ENCODE measurements at regions not wholly inside any gene's neighbourhood (a gene's known extent, or its start where the extent isn't known, plus 50 kb on each side); places are given as distances from the start of the nearest gene placed in this dataset.
A peak's percentile ranks its signal among the peaks of the same experiment; 100 is the strongest.

DNA sequence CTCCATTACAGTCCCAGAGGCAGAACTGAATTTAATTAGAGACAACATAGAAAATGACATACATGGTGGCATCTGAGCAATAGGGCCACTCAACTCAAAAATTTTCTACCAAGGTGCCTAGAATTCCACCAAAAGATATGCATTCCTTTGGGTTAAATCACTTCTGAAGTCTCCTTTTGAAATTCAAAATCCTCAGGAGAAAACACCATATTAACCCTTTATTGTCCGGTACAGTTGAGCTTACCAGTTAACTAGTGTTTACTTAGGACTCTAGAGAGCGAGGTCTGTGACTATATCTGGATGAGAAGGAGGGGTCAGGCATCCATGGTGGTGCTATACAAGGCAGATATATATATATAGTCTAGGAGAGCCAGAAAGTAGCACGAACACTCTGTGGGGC is 355.6 kb upstream of the CAMK1G start:
- no peak for DNase-seq (ENCODE audit: low spot score)

DNA sequence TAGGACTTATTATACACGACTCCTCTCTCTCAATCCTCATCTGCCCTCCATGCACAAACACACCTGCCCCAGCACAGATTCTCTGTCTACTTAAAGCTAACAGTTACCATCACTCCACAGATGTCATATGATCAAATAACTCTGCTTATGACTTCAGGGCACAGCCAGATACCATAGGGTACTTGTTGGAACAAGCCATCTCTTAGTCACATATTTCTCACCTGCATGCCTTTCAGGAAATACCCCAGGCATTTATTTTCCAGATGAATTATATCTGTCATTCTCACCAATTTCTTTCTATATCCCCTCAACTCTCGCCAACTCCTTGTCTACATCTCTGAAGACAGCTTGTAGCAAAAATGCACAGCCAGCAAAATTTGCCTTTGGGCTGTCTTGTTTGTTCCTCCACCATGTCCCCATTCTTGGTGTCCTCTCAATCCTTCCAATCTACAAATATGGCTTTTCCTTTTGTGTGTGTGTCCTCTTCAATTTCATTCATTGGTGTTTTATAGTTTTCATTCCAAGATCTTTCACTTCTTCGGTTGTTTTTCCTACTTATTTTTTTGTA is 353.9 kb upstream of the CAMK1G start:
- DNase-seq (ENCODE audit: low spot score): no peak

GRCh38 chr1:209230314-209230713 is 353.2 kb upstream of the CAMK1G start:
- no peak for DNase-seq (ENCODE audit: low spot score)

DNA sequence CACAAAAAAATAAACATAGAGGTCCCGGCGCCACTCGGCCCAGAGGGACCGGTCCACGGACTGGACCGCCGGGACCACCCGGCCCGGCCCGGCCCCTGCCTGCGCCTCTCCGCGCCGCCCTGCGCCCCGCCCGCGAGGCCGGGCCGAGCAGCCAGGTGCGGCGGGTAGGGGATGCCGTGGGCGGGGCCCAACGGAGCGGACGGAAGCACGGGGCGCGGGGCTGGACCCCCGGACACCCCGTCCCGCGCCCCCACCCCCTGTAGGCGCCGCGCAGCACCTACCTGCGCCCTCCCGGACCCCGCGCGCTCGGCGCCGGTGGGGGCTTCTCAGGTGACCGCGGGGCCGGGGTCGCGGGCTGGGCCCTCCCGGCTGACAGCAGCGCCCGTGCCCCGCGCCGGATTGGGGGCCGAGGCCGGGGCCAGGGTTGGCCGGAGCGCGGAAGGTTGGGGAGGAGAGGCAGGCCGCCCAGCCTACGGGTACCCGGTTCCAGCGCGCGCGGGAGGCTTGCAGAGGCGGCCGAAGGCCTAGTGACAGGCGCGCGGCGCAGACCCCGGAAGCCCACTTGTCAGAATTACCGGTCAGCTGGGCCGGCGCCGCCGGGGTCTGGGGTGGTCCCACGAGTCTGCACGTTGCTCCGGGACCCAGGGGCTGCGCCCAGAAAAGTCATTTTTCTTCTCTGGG is 351.9 kb upstream of the CAMK1G start:
- DNase-seq (ENCODE audit: low spot score): no peak

DNA sequence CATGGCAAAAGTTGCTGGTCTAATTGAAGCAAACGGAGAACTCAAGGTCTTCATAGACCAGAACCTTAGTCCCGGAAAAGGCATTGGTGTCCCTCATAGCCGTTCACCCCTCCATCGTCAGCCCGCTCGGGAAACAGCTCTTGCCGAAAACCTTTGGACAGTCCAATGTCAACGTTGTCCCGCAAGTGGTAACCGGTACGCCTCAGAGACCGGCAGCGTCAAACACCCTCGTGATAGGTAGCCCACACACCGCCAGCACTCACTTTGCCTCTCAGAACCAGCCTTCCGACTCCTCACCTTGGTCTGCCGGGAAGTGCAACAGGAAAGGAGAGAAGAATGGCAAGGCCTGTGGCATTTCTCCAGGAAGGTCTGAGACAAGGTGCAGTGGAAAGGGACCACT is 351.3 kb upstream of the CAMK1G start:
- DNase-seq (ENCODE audit: low spot score): no peak

DNA sequence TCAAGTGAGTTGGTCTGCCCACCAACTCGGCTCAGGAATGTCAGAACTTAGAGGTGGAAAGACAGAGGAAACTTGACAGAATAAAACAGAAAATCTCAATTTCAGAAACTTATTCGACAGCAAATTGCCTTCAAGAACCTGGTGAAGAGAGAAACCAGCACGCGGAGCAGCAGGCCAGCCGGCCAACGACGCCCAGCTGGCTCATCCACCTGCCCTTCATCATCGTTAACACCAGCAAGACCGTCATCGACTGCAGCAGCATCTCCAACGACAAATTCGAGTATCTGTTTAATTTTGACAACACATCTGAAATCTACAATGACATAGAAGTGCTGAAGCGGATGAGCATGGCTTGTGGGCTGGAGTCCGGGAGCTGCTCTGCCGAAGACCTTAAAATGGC is 350.8 kb upstream of the CAMK1G start:
- no peak for DNase-seq (ENCODE audit: low spot score)

- DNase-seq (ENCODE audit: low spot score): no peak
Measured at GRCh38 chr1:209235166-209235565, 348.3 kb upstream of the CAMK1G start.

DNA sequence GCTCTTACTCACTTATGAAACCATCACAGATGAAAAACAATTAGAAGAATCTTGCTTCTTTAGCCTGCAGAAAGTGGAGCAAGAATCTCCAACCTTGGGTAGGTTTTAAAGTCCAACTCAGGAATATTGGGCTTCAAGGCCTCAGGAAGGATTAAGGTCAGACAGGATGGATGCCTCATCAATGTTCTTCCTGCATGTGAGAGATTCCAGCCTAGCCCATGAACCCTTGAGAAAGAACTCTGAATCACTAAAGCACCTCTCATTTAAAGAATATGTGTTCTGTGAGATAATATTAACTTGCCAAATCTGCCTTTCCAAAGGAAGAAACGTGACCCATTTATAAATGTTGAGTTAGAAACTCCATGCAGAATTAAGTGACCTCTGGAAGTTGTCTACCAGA is 345.2 kb upstream of the CAMK1G start:
- DNase-seq (ENCODE audit: low spot score): no peak

DNA sequence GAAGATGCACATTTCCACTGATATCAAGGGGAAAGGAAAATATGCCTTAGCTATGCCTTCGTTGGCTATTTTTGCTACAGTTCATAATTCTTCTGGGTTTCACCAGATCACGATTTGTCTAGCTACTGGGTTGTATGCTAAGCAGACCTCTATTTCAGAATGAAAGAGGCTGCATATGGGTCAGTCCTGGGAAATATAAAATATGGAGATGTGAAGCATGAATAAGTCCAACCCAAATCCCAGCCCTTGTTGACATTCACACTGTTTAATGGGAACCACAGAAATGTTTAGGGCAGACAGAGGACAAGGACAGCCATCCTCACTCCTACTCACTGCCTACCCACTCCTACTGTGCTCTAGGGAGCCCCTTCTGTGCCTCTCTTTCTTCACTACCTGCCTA is 343.2 kb upstream of the CAMK1G start:
- DNase-seq (ENCODE audit: low spot score): no peak

DNA sequence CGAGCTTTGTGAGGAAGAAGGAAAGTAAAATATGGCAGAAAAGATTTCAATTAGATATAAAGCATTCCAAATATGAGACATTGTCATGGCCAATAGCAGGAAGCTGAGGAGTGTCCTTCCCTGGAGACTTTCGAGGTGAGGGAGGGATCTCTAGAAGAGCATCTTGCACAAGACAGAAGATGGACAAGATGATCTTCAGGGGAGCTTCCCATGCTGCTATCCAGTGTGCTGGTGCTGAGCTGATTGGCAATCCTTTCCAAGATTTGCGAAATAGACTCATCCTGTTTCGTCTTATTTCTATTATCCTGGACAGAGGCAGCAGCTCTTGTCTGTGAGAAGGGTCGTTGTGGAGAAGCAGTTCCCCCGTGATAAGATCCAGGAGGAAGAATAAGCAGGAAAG is 342.0 kb upstream of the CAMK1G start:
- no peak for DNase-seq (ENCODE audit: low spot score)

- DNase-seq (ENCODE audit: low spot score): peak; percentile 54
Measured at GRCh38 chr1:209248649-209249279, 334.8 kb upstream of the CAMK1G start.

GRCh38 chr1:209249280-209249670 is 334.2 kb upstream of the CAMK1G start:
- DNase-seq (ENCODE audit: low spot score): no peak

DNA sequence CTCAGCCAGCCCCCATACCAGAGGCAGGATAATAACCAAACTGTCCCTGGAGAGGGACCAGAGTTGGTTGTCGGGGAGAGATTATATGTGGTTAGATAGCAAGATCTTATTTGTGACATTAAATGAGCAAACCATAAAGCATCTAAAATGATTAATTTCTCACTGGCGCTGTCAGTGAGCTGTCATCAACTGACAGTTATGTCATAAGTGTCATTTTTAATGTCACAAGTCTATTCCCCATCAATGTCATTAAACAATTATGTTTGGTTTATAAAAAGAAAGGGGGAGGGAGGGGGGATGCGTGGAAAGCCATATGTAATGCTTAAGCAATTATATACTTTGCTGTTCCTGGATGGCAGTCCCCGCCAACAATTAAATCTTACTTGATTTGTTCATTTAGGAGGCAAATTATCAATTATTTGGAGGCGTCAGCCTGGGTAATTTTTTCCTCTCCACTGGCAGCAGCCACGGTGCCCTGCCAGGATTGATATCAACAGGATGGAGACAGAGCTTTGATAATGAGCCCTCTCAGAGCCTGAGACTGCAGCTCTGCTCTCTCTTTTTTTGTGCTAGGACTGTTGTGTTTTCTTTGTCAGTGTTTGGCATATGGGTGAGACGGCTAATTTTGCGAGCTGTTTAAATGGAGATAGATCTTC is 333.6 kb upstream of the CAMK1G start:
- no peak for DNase-seq (ENCODE audit: low spot score)

DNA sequence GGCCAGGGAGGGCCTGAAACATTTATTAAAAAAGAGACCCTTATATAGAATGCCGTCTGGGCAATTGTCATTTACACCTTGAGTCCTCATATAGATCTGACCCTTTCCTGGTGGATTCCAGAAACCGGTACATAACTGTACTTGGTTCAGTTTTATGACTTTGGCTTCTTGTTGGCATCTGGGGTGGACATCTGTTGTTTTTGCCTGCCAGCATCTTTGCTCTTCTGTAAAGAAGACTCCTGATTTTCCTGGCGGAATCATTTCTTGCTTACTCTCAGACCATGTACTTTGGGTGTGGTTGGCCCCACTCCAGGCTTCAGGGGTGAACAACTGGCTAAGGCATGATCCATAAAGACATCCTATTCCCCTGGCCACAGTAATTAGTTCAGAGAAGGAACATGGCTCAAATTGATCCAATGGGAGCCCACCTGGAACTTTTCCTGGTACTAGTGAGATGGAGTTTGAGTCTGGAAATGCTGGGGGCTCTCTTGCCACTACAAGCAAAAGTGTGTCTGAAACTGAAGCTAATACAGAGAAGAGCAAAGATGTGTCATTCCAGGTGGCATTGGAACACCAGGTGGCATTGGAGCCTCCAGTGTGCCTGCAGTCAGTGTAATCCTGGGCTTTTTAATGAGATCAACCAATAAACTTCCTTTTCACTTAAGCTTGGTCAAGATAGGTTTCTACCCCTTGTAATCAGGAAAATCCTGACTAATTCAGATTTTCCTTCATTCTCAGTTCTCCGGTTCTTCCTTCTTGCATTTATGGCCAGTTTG is 332.5 kb upstream of the CAMK1G start:
- DNase-seq (ENCODE audit: low spot score): no peak

DNA sequence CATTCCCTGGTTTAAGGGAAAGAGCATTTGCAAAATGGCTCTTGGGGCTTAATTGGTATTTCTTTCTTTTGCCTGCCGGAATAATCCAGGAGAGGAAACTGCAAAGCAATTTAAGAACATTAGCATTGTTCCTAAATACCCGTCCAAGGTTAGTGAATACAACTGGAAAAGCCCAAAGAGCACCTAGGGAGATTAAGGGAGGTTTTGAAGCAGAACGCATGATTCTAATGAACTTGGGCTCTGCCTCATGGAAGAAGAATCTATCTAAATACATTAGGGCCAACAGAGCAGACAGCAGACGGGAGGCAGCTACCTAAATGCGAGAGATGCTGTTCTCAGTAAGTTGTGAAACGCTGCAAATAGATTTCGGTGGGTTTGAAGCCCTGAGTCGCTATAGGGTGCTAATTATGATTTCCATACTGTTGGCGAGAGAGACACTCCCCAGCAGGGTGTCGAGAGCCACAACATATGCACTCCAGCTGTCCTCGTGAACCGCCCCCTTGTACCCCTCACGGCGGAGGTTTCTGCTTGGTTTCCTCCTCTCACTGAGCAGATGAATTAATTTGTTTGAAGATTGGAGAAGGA is 326.7 kb upstream of the CAMK1G start:
- no peak for DNase-seq (ENCODE audit: low spot score)

GRCh38 chr1:209257454-209257853 is 326.1 kb upstream of the CAMK1G start:
- DNase-seq (ENCODE audit: low spot score): no peak

- DNase-seq (ENCODE audit: low spot score): no peak
Measured at GRCh38 chr1:209260136-209260535, 323.4 kb upstream of the CAMK1G start.

- DNase-seq (ENCODE audit: low spot score): no peak
Measured at GRCh38 chr1:209262631-209263030, 320.9 kb upstream of the CAMK1G start.

- DNase-seq (ENCODE audit: low spot score): no peak
Measured at GRCh38 chr1:209265301-209265700, 318.2 kb upstream of the CAMK1G start.

DNA sequence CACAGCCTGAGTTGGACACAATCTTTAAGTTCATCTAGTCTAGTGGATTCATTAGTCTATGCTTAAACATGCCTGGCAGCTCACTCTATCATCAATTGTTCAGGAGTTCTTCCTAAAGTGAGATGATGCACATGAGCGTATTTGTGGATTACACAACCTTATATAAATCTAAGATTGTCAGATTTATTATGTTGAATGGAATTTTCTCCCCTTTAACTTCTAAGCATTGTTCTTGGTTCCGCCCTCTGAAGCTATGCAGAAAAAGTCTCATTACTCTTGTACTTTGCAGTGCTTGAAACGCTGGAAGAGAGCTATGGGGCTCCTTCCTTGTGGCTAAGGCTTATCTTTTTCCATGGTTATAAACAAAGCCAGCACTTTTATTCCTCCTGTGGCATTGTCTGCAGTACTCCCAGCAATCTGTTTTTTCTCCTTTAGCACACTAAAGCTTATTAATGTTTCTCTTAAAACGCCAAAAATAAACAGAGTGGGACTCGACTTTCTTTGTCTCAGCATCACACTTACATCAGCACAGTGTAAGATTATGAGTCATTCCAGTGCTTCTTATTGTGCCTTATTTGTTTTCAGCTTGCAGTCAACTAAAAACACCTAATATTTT is 316.8 kb upstream of the CAMK1G start:
- DNase-seq (ENCODE audit: low spot score): no peak

DNA sequence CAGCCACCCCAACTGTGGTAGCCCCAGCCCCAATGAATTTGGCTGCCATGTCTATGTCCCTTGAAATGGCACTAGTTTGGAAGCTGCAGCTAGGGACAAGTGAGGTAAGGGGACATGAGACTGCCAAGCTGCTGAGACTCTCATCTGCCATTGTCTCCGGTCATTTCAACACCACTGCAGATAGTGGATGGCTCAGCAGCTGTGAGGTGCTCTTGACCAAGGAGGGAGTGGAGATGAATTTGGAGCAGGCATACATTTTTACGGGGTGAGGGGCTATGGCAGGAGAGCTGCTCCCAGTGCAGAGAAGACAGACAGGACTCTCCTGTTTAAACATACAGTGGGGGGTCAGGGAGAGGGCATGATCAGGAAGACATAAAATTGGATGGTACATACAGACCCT is 315.5 kb upstream of the CAMK1G start:
- no peak for DNase-seq (ENCODE audit: low spot score)

DNA sequence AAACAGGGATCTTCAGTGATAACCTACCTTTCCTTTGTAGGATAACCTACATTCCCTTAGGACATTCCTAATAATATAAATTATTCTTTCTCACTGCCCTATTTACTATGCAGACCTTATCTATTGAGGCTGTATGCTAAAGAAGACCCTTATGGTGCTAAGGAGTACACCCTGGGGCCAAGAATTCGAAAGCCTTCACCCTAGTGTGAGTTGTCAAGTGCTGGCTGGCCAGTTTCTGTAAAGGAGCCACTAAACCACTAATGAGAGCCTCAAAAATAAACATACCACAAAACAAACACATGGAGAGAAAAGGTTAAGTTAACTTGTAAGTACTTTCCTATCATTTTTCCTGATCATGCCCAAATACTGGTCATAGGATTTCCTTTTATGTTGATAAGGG is 315.0 kb upstream of the CAMK1G start:
- DNase-seq (ENCODE audit: low spot score): no peak

All from CD4-positive, alpha-beta T cell treated with Interleukin-15 for 4 hours (primary cell).